GM20000 (cell line): ENCODE measurements at regions not wholly inside any gene's neighbourhood (a gene's known extent, or its start where the extent isn't known, plus 50 kb on each side); places are given as distances from the start of the nearest gene placed in this dataset.

Experiments
- DNase-seq: peaks from one replicate; pipeline ENCODE4 v3.0.0; 2012; ENCODE audit warnings: low spot score
- CTCF ChIP-seq: IDR thresholded peaks from 2 replicates; pipeline ENCODE4 v1.5.1; 2012; ENCODE audit warnings: mild to moderate bottlenecking, control low read depth; ENCODE audit errors: extremely low read depth, missing control alignments

DNA sequence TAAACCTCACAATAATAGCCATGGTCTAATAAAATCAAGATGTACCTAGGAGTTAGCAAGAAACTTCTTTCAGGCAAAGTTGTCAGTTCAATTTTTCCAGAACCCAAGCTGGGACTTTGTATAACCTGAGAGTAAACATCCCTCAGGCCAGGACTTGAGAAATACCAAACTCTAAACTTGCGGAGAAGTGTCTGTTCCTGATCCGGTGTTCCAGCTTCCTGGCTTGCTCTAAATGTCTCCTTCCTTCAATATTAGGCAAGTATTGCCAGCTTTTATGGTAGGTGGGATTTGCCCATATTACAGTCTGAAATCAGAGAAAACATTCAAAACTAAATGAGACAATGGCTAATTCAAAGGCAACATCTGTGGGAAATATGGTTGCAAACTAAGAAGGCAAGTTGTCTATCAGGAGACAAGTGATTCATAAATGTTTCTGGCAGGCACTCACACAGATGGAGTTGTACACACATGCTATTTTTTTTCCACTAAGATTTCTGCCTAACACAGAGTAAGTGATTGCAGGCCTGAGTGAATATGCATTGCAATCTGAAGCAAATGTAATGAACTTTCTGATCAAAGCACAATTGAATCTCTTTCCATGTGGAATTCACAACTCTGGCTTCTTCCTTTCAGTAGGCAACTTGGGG lies 88.3 kb upstream of the COL8A1 start:
- no peak for TF ChIP-seq CTCF
- no peak for DNase-seq

DNA sequence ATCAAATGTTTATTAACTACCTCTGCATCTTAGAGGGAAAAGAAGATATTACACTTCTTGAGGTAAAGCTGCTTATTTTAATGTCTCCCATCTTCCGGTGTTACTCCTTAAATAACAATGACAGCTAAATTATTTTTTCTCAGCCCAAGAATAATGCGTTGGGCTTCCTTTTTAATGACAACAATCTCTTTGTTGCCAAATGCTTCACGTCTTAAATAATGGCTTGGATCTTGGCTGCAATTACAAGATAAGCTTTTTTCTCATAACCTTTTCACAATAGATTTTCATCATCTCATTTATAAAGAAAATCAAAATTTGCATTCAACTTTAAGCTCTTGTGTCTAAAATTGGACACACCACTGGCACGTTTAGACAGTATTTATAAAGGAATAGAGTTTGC lies 89.2 kb upstream of the COL8A1 start:
- no peak for DNase-seq
- TF ChIP-seq CTCF, result no peak

- TF ChIP-seq CTCF, result no peak
- DNase-seq, result no peak
These were observed 89.7 kb upstream of the COL8A1 start for GRCh38 chr3:99548674-99549073.

GRCh38 chr3:99545941-99546580 lies 92.3 kb upstream of the COL8A1 start:
- TF ChIP-seq CTCF, result no peak
- no peak for DNase-seq

GRCh38 chr3:99544786-99545281 lies 93.6 kb upstream of the COL8A1 start:
- TF ChIP-seq CTCF, result no peak
- no peak for DNase-seq

DNA sequence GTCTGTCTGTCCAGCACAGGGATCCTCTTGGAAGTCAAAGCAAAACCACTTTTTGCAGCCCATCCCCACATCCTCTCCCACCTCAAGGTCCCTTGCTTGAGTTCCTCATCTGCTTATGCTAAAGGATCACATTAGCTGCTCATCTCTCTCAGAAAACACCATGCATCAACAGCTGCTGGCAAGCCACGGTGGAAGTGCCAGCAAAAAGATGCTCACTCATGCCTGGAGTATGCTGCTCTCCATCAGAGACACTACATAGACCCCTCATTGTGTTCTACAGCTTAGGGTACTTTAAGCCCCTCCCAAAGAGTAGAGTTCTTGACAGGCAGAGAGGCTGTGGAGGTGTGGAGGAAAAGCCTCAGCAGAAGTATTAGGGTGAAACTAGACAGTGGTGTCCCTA lies 94.6 kb upstream of the COL8A1 start:
- no peak for TF ChIP-seq CTCF
- no peak for DNase-seq

DNA sequence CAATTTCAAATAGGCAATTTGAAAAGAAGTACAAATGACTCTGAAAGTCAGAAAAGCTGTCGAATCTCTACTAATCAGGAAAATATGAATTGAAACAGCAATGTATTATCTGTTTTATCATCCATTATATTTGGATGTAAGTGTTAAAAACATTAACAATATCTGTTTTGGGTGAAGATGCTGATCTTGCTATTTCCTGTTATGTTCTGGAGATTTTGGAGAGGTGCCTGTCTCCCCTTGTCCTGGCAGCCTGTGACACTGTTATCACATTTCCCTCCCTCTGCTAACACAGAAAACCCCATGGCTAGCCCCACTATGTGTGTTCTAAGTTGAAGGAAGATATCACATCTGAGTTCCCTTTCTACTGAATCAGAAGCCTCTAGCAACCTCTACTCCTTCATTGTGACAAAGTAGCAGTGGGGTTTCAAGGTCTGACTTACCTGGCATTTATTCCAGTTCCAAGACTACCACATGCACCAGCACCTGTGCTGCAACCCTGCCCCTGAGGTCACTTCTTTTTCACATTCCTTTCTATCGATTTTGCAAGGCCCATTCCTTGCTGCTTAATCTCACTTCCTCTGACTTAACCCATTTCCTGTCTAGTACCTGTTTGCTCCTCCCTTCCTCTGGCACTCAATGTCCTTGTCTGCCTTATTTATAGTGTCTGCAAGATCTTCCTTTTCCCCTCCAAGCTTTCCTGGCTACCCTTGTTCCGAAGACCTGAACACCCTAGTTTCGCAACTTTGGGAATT lies 95.5 kb upstream of the COL8A1 start:
- TF ChIP-seq CTCF, result no peak
- no peak for DNase-seq
